ENCODE measurements at regions not wholly inside any gene's neighbourhood (a gene's known extent, or its start where the extent isn't known, plus 50 kb on each side); places are given as distances from the start of the nearest gene placed in this dataset.

- no peak for TF ChIP-seq EZH2 (IDR thresholded peaks at IDR 0.05)
- TF ChIP-seq POLR2AphosphoS5 (IDR thresholded peaks at IDR 0.05; ENCODE audit: borderline replicate concordance, low read depth, low read length): no peak
Observed at GRCh38 chr1:239644604-239645003, 258.2 kb downstream of the CHRM3 start.

All from SK-N-MC (cell line).